ENCODE measurements at regions not wholly inside any gene's neighbourhood (a gene's known extent, or its start where the extent isn't known, plus 50 kb on each side); places are given as distances from the start of the nearest gene placed in this dataset.

- DNase-seq: no peak
Measured at GRCh38 chr13:36552334-36552733, 120.0 kb downstream of the CCNA1 start.

- no peak for DNase-seq
Measured at GRCh38 chr13:36553491-36553890, 120.3 kb upstream of the SERTM1 start.

- DNase-seq: no peak
Measured at GRCh38 chr13:36555151-36555986, 118.5 kb upstream of the SERTM1 start.

- no peak for DNase-seq
Measured at GRCh38 chr13:36559375-36559774, 114.4 kb upstream of the SERTM1 start.

GRCh38 chr13:36567485-36567884 is 106.3 kb upstream of the SERTM1 start:
- no peak for DNase-seq

- DNase-seq: no peak
Measured at GRCh38 chr13:36570489-36570888, 103.3 kb upstream of the SERTM1 start.

GRCh38 chr13:36571444-36571843 is 102.4 kb upstream of the SERTM1 start:
- DNase-seq: no peak

- no peak for DNase-seq
Measured at GRCh38 chr13:36582977-36583376, 90.8 kb upstream of the SERTM1 start.

GRCh38 chr13:36599641-36600040 is 74.2 kb upstream of the SERTM1 start:
- no peak for DNase-seq

GRCh38 chr13:36601186-36601585 is 72.6 kb upstream of the SERTM1 start:
- DNase-seq: no peak

GRCh38 chr13:36606060-36606459 is 67.8 kb upstream of the SERTM1 start:
- no peak for DNase-seq

- DNase-seq: no peak
Measured at GRCh38 chr13:36608474-36608873, 65.3 kb upstream of the SERTM1 start.

- no peak for DNase-seq
Measured at GRCh38 chr13:36612230-36612629, 61.6 kb upstream of the SERTM1 start.

GRCh38 chr13:36616706-36617105 is 57.1 kb upstream of the SERTM1 start:
- no peak for DNase-seq

GRCh38 chr13:36619535-36619934 is 54.3 kb upstream of the SERTM1 start:
- no peak for DNase-seq

Data from Kasumi-1 (cell line).